GM19463 (cell line): ENCODE measurements at regions not wholly inside any gene's neighbourhood (a gene's known extent, or its start where the extent isn't known, plus 50 kb on each side); places are given as distances from the start of the nearest gene placed in this dataset.
A peak's percentile ranks its signal among the peaks of the same experiment; 100 is the strongest.

ENCODE experiments used
- ATAC-seq: cut with Tn5 transposase; IDR thresholded peaks from one replicate; pipeline ENCODE4 v1.9.1; 2021; ENCODE audit warnings: mild to moderate bottlenecking, moderate library complexity; ENCODE audit not compliant: unreplicated experiment

DNA sequence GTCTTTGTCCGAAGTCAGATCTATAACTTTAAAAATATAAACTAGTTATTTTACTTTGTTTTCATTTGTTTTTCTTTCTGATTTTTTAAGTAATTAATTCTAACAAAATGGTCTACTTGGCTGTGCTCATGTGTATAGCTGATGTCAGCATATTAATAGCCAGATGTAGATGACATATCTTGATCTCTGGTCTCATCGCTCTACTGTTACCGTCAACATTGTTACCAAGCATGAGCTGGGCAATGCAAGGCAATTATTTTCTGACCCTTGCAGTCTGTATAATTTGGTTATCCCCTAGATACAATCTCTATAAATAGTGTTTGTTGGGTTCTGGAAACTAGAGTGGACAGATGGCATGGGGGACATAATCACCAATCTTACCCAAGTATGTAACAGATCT lies 151.6 kb upstream of the PTPRK start:
- no peak for ATAC-seq

DNA sequence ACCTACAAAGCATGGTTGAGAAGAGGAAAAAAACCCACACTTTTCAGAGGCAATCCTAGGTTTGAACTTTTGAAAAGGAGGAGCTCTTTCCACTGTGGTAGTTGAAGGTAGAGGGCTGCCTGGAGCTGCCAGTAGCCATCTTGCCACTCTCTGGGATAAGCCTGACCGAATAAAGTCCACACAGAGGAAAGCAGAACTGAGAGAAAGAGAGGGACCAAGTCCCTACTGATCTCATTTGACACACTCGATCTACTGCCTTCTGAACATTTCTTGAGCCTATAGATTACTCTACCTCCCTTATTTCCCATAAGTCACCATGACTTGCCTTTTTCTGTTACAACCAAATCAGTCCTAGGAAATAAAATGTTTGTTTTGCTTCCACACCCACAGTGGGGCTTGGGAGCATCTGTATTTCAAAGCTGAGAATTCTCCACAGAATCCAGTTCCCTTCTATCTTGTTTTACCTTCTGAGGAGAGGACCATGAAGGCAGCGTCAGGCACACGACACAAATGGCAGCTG lies 147.0 kb upstream of the PTPRK start:
- no peak for ATAC-seq

DNA sequence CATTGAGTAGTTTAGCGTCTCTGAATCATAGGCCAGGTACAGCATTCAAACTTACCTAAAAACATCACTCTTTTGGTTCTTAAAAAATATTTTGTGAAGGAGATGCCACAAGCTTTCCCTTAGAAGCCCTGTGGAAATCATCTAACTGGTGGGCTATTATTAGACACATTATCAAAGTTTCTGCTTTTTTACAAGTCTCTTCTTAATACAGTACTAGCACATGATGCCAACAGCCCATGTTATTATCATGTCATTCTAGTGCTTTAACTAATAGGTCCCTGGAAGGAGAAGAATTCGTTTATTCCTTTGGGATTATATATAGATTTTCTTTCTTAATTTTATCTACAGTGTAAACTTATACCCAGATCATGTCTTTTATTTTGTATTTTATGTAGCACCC lies 146.0 kb upstream of the PTPRK start:
- ATAC-seq = no peak

DNA sequence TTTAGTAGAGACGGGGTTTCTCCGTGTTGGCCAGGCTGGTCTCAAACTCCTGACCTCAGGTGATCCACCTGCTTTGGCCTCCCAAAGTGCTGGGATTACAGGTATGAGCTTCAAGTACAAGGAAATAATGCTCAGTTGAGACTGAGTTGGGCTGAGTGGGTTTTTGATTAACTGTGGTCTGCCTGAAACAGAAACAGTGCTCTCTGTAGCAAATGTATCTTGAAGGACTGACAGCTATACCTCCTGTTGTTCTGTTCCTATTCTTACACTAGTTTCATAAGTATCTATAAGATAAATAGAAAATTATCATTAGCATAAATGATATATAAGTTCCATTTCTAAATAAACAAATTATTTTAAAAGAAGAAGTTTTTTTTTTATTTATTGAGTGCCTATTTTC lies 142.8 kb upstream of the PTPRK start:
- ATAC-seq = peak; percentile 78

DNA sequence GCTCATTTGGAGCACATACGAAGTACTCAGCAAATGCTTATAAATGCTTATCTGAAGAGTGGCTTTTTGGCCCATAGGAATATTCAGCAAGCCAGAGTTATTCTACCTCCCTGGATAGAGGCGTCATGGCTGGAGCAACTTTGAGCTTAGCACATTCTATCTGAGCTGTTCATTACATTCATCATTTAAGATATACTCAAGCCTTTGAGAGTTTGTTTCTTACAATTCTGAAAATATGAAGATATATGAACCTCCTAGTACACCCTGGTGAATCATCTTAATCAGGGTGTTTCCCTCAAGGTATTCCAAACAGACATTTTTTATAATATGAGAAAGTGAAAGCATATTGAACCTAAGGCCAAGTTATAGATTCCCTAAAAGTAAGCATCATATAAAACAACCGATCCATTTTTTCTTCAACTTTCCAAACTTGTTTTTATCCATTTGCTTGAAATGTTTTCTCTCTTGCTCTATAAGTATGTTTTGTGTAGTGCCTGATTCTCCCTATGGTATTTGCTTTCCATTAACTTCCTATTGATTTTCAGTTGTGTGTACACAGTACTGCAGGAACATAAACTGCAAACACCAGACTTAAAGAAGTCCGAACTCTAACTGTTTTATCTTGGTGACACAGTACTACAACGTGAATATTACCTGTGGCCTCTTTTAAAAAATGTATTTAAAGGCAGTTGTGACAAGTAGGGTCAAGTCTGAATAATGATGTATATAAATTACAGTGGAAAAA lies 139.7 kb upstream of the PTPRK start:
- no peak for ATAC-seq

DNA sequence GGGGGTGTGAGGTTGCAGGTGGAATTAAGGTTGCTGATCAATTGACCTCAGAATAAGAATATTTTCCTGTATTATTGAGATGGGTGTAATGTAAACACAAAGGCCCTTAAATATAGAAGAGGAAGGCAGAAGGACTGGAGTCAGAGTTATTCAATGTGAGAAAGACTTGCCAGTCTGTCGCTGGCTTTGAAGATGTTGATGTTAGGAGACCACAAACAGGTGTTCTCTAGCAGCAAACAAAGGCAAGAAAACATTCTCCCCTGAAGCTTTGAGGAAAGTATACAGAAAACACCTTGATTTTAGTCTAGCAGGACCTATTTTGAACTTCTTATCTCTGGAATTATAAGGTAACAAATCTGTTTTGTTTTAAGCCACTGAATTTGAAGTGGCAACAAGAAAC lies 138.9 kb upstream of the PTPRK start:
- no peak for ATAC-seq

DNA sequence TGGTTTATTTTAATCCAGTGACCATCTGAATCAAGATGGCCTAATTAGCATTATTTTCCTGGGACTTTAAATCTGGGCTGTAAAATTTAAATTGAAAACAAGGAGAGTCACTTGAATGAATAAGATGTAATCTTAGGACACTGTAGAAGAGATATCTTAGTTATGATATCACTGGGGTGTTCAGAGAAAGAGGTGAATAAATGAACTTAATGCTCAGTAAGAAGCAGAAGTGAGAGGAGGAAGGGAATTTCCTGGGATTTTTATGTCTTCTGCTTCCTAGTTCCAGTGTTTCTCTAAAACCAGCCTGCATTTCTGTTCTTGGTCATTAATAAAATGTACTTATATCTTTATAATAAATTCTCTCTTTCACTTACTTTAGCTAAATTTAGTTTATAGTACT lies 136.8 kb upstream of the PTPRK start:
- no peak for ATAC-seq

DNA sequence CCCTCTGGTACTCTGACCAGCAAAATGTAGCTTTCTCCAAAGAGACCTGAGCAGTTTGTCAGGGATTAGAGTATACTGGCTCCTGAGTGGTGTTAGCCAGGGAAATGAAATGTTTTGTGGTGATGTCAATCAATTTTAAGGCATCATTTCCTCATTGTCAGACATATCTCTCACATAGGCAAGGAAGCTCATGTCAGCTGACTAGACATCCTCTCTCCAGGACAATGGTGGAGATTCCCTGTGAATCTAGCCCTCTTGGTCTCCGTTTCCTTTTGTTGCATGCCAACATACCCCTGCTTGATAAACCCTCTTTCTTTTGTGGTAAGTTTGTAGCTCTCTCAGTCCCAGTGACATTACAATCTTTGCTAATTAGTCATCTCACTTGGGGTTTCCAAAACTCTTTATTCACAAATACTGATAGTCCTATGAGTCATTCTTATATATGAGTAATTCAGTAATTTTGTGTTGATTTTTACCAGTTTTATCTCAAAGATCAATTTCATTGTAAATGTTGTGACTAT lies 135.6 kb upstream of the PTPRK start:
- ATAC-seq = peak; percentile 76

DNA sequence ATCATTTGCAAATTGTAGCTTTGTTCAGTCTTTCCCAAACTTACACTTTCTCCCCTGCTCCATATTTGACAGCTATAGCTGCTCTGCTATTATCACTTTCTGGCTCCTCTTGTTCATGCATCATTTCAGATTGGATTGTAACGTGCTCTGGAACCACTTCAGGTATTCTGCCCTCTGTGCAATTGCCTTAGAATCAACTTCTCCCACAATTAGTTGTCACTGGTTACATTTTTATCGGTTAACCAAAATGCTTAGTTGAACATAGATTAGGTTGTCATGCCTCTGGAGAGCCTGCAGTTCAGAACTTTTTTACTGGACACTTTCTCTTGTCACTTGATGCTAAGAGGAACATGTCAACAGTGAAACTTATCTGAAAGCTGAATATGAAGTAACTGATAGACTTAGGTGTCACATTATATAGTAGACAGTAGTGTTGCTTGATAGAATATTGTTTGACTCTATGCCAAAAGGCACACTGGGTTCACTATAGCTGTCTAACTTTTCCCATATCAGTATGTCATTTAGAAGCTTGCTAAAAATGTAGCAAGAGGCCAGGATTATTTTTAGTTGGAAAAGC lies 127.7 kb upstream of the PTPRK start:
- no peak for ATAC-seq

DNA sequence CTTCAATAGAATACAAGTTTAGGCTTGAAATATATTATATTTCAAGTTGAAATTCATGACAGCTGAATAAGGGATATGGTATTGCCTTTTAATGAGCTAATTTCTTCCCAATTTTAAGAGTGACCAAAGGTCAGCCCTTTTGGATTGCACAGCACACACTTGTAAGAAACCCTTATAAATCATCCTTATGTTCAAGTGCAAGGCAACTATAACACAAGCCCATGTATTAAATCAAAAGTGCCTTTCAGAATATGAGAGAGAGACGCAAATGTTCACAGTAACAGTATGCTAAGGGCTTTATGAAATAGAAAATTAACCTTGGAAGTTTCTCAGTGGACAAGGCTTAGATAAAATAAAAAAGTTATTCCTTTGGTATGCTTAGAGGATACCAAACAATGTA lies 121.7 kb upstream of the PTPRK start:
- no peak for ATAC-seq

DNA sequence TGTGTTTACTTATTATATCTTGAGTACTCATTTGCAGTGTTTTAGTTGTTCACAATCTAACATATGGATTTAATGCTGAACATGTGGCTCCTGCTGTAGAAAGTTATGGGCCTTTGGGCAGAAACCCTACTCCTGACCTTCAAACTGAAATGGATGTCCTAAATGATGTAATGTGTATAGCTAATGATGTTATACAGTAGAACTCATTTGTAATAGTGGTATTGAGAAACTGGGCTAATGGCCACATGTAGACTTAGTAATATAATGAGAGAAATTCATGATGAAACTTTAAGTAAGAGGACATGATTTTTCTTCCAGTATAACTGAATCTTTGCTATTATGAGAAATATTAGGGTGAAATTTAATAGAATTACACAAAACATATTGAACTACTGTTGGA lies 121.3 kb upstream of the PTPRK start:
- no peak for ATAC-seq

DNA sequence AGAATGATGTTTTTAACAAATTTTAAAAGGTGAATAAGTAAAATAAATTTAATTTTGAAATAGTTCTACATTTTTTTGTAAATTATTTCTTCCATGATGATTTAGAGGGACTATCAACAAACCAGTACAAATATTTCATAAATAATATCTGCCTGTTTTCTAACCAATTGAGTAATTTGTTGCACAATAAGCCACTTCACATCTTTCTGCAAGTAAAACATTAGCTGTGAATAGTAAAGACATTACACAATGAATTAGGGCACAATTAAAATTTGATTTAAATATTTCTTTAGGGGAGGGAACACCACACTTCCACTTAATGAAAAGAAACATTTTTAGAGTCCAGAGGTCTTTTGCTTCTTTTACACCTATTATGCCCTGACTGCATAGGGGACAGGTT lies 118.4 kb upstream of the PTPRK start:
- ATAC-seq = no peak

DNA sequence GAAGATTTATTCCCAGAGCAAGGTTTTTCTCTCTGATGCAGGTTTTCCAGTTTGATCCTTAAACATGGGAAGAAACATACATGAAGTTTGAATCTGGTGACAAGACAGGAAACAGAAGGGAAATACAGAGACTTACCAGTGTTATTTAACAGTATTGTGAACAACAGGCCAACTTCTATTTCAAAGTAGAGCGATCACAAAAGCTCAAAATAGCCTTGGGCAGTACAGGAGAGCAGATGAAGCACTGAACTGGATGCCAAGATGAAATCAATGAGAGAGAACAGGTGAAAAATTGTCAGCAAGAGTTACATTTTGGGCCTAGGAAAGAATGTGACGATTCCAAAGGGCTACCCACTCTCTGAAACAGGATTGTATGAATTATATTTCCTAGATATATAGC lies 114.8 kb upstream of the PTPRK start:
- ATAC-seq = no peak

DNA sequence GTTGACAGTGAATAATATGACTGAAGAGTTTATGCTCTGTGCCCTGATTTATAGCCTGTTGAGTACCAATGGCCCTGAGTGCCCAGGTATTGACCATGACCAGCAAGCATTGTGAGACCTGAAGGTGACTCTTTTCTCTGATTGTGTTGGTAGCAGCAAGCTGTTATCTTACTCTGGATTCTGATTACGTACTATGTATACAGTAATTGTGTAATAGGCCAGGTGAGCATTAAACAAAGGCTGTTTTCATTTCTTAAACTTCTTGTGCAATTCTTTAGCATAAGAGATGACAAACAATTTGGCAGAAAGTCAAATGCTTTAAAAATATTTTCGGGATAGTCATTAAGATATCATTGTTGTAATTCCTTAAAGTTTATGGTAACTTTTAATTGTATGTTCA lies 111.7 kb upstream of the PTPRK start:
- ATAC-seq = no peak

DNA sequence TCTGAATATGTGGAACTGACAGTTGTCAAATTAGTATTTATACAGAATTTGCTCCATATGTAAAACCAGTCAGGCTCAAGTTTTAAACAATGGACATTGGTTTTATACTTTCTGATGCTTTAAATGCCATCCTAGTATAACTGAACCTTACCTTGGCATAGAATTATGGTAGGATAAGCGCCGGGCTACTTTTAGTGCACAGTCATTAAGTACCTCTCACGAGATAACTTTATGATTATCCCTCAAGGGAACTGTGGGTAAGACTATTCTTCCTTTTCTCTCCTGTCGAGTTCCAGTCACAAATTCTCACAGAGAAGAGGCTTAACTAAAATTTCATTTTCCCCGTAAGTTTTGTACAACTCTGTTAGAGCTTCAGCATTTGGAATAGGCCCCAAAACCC lies 110.6 kb upstream of the PTPRK start:
- ATAC-seq = no peak

DNA sequence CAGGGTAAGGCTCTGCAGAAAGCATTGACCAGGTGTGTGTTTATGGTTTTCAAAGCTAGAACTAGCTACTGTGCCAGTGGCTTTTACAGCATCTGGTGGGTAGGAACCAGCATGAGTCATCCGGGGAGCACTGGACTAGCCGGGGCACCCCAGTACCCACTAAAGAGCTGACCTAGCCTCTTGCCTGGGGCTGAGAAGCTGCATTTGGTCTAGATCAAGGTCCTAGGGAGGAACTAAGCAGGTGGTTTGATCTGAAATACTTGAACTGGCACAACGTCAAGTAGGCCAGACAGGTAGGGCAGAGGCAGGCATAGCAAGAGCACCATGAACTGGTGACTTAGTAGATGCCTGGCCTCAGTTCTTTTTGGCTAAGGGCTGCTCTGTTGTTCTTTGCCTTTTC lies 109.8 kb upstream of the PTPRK start:
- ATAC-seq = no peak

DNA sequence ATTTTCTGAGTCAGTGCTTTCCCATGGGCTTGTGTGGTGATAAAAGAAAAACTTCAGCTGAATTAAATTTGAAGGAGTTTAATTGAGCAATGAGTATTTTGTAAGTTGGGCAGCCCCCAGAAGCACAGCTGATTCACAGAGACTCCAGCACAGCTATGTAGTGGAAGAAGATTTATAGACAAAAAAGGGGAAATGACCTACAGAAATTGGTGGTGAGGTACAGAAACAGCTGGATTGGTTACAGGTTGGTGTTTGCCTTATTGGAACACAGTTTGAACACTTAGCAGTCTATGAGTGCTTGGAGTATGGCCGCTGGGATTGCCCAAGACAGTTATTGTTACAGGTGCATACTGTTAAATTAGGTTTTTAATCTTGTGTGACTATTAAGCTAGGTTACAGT lies 96.9 kb upstream of the PTPRK start:
- no peak for ATAC-seq

DNA sequence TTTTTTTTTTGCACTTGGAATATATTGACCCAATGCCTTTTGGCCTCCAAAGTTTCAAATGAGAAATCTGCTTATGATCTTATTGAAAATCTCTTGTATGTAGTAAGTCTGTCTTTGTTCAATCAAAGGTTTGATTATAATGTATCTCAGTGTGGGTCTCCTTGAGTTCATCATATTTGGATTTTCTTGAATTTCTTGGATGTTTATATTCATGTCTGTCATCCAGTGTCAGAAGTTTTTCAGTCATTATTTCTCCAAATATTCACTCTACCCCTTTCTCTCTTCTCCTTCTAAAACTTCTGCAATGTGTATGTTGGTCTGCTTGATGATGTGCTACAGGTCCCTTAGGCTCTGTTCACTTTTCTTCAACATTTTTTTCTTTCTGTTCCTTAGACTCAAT lies 95.9 kb upstream of the PTPRK start:
- no peak for ATAC-seq

DNA sequence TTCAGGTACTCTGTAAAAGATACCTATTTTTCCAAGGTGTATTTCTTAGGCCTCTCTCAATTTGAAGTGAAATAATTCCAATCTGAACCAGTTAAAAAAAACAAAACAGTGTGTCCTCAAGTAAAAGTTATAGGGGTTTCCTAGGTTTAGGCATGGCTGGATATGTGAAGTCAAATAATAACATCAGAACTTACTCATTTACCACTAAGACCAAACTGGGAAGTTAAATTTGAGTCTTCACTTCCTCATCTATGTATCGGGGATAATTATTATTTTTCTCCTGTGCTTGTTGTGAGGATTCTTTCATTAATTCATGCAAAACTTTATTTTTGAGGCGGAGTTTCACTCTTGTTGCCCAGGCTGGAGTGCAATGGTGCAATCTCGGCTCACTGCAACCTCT lies 86.2 kb upstream of the PTPRK start:
- peak; percentile 74 for ATAC-seq

DNA sequence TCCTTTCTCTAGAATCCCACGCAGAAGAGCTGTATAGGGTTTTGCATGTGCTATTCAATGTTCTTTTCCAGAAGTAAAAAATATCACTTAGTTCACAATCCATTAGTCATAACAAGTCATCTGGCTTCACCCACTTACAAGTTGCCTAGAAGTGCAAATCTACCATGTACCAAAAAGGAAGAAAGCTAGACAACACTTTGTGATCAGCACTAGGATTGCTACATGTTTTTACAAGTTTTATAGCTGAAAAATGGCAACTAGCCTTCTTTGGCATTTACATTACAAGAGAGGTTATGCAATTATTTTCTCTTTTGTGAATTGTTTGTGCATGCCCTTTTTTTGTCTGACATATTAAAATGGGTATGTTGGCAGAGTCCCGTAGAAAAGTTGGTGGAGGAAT lies 85.6 kb upstream of the PTPRK start:
- no peak for ATAC-seq

DNA sequence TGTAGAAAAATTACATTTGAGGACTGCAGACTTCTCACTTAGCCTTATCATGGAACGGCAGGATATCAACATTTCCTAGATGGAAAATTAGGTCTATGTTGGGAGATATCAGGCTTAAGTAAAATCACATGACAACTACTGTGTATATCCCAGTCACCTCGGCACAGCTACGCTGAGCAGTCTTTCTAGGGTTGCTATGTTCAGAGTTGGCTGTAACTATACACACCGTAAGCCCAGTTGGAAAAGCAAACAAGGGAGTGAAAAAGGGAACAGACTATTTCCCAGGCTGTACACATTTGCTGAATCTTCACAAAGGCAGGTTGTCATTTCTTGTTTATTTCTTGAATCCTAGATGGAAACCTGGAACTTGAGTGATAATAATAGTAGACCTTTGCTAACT lies 80.7 kb upstream of the PTPRK start:
- ATAC-seq = no peak

DNA sequence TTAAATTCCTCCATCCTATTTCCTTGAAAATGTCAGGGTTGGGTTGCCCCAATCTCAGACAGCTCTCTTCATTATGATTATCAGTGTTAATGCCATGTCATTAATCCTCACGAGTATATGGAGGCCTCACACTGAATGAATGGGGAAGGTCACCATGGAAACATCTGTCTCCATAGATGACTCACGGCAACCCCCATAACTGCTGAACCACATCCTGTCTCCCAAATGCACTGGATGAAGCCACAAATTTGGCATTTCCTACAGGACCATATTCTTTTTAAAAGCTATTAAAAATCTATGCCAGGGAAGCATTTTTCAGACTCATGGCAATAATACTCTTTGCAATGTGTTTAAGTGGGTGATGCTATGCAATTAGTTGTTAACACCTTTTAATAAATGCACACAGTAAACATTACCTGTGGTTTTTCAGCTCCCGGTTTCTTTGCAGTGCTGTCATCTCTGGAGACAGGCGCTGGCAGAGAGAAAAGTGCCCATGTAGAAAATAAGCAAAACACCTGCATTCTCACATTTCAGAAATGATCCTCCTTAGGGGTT lies 80.1 kb upstream of the PTPRK start:
- ATAC-seq = peak; percentile 67
